Neural progenitor cell (in vitro differentiated cells): ENCODE measurements at regions not wholly inside any gene's neighbourhood (a gene's known extent, or its start where the extent isn't known, plus 50 kb on each side); places are given as distances from the start of the nearest gene placed in this dataset.

Source experiments
- DNase-seq: peaks from one replicate; pipeline ENCODE4 v3.0.0-alpha.2; 2016; ENCODE audit warnings: low spot score
- H2AFZ ChIP-seq: fragments of 200-600 bp; sonication (generic); replicated peaks from 2 replicates; pipeline ENCODE4 v1.6.1; 2016; ENCODE audit warnings: antibody characterized with exemption
- H3F3A ChIP-seq: fragments of 200-600 bp; sonication (generic); 2 replicates; pipeline ENCODE4 v1.6.1; 2016; ENCODE audit warnings: antibody characterized with exemption, low read depth
- H3K27ac ChIP-seq: fragments of 200-600 bp; sonication (generic); 2 replicates; pipeline ENCODE4 v1.5.1; 2016; ENCODE audit warnings: mild to moderate bottlenecking
- H3K27me3 ChIP-seq: fragments of 200-600 bp; sonication (generic); 2 replicates; pipeline ENCODE4 v1.6.1; 2016; ENCODE audit warnings: mild to moderate bottlenecking, moderate library complexity
- H3K36me3 ChIP-seq: fragments of 200-600 bp; sonication (generic); 2 replicates; pipeline ENCODE4 v1.5.1; 2016
- H3K4me1 ChIP-seq: fragments of 200-600 bp; sonication (generic); 2 replicates; pipeline ENCODE4 v1.6.1; 2016; ENCODE audit warnings: mixed run types
- H3K4me2 ChIP-seq: fragments of 200-600 bp; sonication (generic); 2 replicates; pipeline ENCODE4 v1.6.1; 2016
- H3K4me3 ChIP-seq: fragments of 200-600 bp; sonication (generic); 2 replicates; pipeline ENCODE4 v1.5.1; 2016
- H3K79me2 ChIP-seq: fragments of 200-600 bp; sonication (generic); 2 replicates; pipeline ENCODE4 v1.6.1; 2016; ENCODE audit warnings: low read depth
- H3K9ac ChIP-seq: fragments of 200-600 bp; sonication (generic); 2 replicates; pipeline ENCODE4 v1.6.1; 2016
- H3K9me3 ChIP-seq: fragments of 200-600 bp; sonication (generic); 2 replicates; pipeline ENCODE4 v1.5.1; 2016; ENCODE audit warnings: low read depth
- H4K20me1 ChIP-seq: fragments of 200-600 bp; sonication (generic); 2 replicates; pipeline ENCODE4 v1.6.1; 2016; ENCODE audit warnings: low read depth
- H3K27ac Mint-ChIP-seq: 3 replicates; pipeline ENCODE4 v1.8.0; 2021; ENCODE audit warnings: mixed read lengths
- H3K27me3 Mint-ChIP-seq: 2 replicates; pipeline ENCODE4 v1.8.0; 2022; ENCODE audit warnings: low read depth, mild to moderate bottlenecking, inconsistent platforms, moderate library complexity, mixed read lengths; ENCODE audit not compliant: insufficient read depth
- H3K36me3 Mint-ChIP-seq: 3 replicates; pipeline ENCODE4 v1.8.0; 2021; ENCODE audit warnings: mixed read lengths
- H3K4me1 Mint-ChIP-seq: 3 replicates; pipeline ENCODE4 v1.8.0; 2021; ENCODE audit warnings: mixed read lengths
- H3K4me3 Mint-ChIP-seq: 3 replicates; pipeline ENCODE4 v1.8.0; 2021; ENCODE audit warnings: mild to moderate bottlenecking, moderate library complexity, mixed read lengths
- H3K9me3 Mint-ChIP-seq: 3 replicates; pipeline ENCODE4 v1.8.0; 2020; ENCODE audit warnings: mixed read lengths
- EZH2 ChIP-seq: fragments of 200-600 bp; sonication (generic); IDR thresholded peaks from 2 replicates; pipeline ENCODE4 v1.6.1; 2017; ENCODE audit warnings: antibody characterized with exemption, mild to moderate bottlenecking, moderate library complexity
- EZH2phosphoT487 ChIP-seq: fragments of 200-600 bp; sonication (generic); IDR thresholded peaks from 2 replicates; pipeline ENCODE4 v1.6.1; 2017; ENCODE audit warnings: antibody characterized with exemption
- TF ChIP-seq, protein P1 (sequence below): fragments of 200-600 bp; sonication (generic); IDR thresholded peaks from 2 replicates; pipeline ENCODE4 v1.5.1; 2017; ENCODE audit warnings: antibody characterized with exemption, mild to moderate bottlenecking

DNA sequence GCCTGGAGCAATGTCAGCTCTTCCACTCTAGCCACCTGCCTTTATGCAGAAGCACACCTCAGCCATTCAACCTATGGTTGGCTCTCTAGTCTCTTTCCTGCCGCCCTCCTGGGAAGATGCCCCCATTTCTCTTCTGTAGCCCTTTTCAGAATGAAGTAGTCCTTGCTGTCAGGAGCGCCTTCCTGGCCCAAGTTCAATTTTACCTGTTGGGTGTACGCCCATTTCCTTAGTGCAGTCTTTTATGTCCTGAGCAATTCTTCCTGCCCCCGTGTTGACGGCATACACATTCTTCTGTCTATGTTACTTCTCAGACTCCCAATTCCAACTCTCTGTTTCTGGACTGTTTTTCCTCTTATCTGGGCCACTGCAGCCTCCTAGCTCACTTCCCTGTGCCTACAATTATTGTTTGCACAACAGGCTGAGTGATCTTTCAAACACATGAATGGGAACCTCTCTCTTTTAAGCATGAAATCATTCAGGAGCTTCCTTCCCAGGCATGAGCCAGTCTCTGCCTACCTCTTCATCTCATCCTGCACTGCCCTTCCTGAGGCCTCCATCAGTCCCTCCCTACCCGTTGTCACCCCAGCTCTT is 389.2 kb downstream of the CD83 start:
- Histone ChIP-seq H3K79me2 (no peaks in the 10 kb centered on the region), H4K20me1 (no peaks in the 10 kb centered on the region), H3F3A (peaks cover 7% of the 10 kb centered on the region), H2AFZ (no peak overlapping the region), H3K9me3 (no peaks in the 10 kb centered on the region), H3K4me2 (no peak overlapping the region), H3K27ac (no peak overlapping the region), H3K36me3 (no peaks in the 10 kb centered on the region), H3K4me3 (no peak overlapping the region), H3K4me1 (peaks cover 8% of the 10 kb centered on the region), H3K9ac (no peak overlapping the region), H3K27me3 (no peaks in the 10 kb centered on the region)
- Mint-ChIP-seq H3K4me3 (no peak overlapping the region), H3K9me3 (peaks cover 6% of the 10 kb centered on the region), H3K27me3 (peaks cover 13% of the 10 kb centered on the region), H3K36me3 (no peaks in the 10 kb centered on the region), H3K27ac (no peak overlapping the region), H3K4me1 (peaks cover 38% of the 10 kb centered on the region)
- no peak for DNase-seq
- TF ChIP-seq, protein P1, sequence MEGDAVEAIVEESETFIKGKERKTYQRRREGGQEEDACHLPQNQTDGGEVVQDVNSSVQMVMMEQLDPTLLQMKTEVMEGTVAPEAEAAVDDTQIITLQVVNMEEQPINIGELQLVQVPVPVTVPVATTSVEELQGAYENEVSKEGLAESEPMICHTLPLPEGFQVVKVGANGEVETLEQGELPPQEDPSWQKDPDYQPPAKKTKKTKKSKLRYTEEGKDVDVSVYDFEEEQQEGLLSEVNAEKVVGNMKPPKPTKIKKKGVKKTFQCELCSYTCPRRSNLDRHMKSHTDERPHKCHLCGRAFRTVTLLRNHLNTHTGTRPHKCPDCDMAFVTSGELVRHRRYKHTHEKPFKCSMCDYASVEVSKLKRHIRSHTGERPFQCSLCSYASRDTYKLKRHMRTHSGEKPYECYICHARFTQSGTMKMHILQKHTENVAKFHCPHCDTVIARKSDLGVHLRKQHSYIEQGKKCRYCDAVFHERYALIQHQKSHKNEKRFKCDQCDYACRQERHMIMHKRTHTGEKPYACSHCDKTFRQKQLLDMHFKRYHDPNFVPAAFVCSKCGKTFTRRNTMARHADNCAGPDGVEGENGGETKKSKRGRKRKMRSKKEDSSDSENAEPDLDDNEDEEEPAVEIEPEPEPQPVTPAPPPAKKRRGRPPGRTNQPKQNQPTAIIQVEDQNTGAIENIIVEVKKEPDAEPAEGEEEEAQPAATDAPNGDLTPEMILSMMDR, result no peak
- TF ChIP-seq EZH2, result no peak
- TF ChIP-seq EZH2phosphoT487, result no peak

DNA sequence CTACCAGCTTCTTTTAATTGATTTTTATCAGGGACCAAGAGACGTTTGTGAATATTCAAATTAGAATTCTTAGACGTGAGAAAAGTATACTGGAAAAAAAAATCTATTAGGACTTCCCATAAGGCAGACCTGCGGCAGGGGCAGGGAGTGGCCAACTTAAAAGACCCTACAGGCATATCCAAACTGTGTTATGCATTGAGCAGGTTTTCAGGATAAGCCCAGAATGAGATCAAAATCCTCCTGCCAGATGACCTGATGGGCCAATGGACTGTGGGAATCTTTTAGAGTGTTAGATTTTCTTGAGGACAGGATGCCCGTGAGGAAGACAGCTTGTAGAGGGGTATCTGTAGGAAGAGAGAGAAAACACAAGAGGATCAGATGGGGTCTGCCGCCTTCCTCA is 391.5 kb downstream of the CD83 start:
- peaks cover 6% of the 10 kb centered on the region for H3F3A ChIP-seq
- H3K4me2 ChIP-seq, result no peak overlapping the region
- Mint-ChIP-seq H3K4me3 (peak overlapping the region; percentile 38), H3K27me3 (peaks cover 11% of the 10 kb centered on the region), H3K27ac (no peak overlapping the region), H3K9me3 (peaks cover 8% of the 10 kb centered on the region), H3K36me3 (peaks cover 3% of the 10 kb centered on the region), H3K4me1 (peaks cover 35% of the 10 kb centered on the region)
- no peak overlapping the region for H2AFZ ChIP-seq
- no peaks in the 10 kb centered on the region for H3K79me2 ChIP-seq
- H3K9me3 ChIP-seq, result no peaks in the 10 kb centered on the region
- no peaks in the 10 kb centered on the region for H3K36me3 ChIP-seq
- H3K9ac ChIP-seq, result no peak overlapping the region
- TF ChIP-seq EZH2phosphoT487 (no peak), EZH2 (no peak)
- TF ChIP-seq, protein P1, result no peak
- DNase-seq, result no peak
- H4K20me1 ChIP-seq, result no peaks in the 10 kb centered on the region
- H3K4me1 ChIP-seq, result peaks cover 7% of the 10 kb centered on the region
- no peak overlapping the region for H3K4me3 ChIP-seq
- no peaks in the 10 kb centered on the region for H3K27me3 ChIP-seq
- H3K27ac ChIP-seq, result no peak overlapping the region

DNA sequence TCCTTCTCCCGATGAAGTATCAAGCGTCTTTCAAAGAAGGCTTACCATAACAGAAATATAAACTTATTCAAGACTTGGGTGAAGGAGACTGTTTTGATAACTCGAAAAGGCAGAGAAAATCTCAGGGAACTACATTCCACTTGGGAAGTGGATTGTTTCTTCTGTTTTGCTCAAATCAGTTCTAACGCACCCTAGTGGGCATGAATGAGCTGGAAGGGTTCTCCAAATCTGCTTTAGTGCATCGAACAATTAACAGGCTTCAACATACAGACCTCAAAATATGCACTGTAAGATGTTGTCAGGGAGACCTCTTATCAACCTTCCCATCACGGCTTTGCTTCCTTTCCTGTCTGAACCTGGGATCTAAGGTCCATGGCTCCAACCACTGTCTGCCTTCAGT is 392.5 kb downstream of the CD83 start:
- H3K4me3 Mint-ChIP-seq, result no peak overlapping the region
- H2AFZ ChIP-seq, result no peak overlapping the region
- H3K9ac ChIP-seq, result no peak overlapping the region
- no peak overlapping the region for H3K4me3 ChIP-seq
- H3K4me2 ChIP-seq, result no peak overlapping the region
- H3K27ac ChIP-seq, result no peak overlapping the region
- no peak overlapping the region for H3K27ac Mint-ChIP-seq
- H3K4me1 ChIP-seq, result peaks cover 12% of the 10 kb centered on the region
- H3K9me3 ChIP-seq, result no peaks in the 10 kb centered on the region
- peaks cover 8% of the 10 kb centered on the region for H3K9me3 Mint-ChIP-seq
- no peak for DNase-seq
- H3F3A ChIP-seq, result peaks cover 6% of the 10 kb centered on the region
- peaks cover 9% of the 10 kb centered on the region for H3K27me3 Mint-ChIP-seq
- no peaks in the 10 kb centered on the region for H3K36me3 ChIP-seq
- H3K4me1 Mint-ChIP-seq, result peaks cover 35% of the 10 kb centered on the region
- TF ChIP-seq, protein P1, result no peak
- TF ChIP-seq EZH2 (no peak), EZH2phosphoT487 (no peak)
- H3K79me2 ChIP-seq, result no peaks in the 10 kb centered on the region
- no peaks in the 10 kb centered on the region for H3K27me3 ChIP-seq
- H4K20me1 ChIP-seq, result no peaks in the 10 kb centered on the region
- peaks cover 3% of the 10 kb centered on the region for H3K36me3 Mint-ChIP-seq
